Heart right ventricle (tissue), 16 donors: ENCODE measurements at regions not wholly inside any gene's neighbourhood (a gene's known extent, or its start where the extent isn't known, plus 50 kb on each side); places are given as distances from the start of the nearest gene placed in this dataset.
"Not testable (repeated sequence)": the region's sequence is repeated elsewhere in the genome, so short reads cannot be mapped to it uniquely, and the experiment has no call there.

Source experiments
- ATAC-seq, 8 donors: fragments of 200-7000 bp; cut with Tn5 transposase; one replicate each; pipeline ENCODE4 v1.9.1; 2020; ENCODE audit warnings: mild to moderate bottlenecking in 8 of 8, moderate library complexity in 8 of 8, moderate number of reproducible peaks in 1 of 8
- DNase-seq, 2 donors: peaks; one replicate each; pipeline ENCODE4 v3.0.0-alpha.2; 2020
- H3K27ac ChIP-seq, 10 donors: fragments of 200-600 bp; sonication (generic) in 2 of 10; one replicate each; pipeline versions ENCODE4 v1.5.0 to v1.8.0; 2020 to 2022; ENCODE audit warnings: mild to moderate bottlenecking in 3 of 10
- H3K27me3 ChIP-seq, 7 donors: fragments of 200-600 bp; one replicate each; pipeline ENCODE4 v1.8.0; 2021 to 2022; ENCODE audit warnings: mild to moderate bottlenecking in 2 of 7
- H3K36me3 ChIP-seq, 9 donors: fragments of 200-600 bp; sonication (generic) in 1 of 9; one replicate each; pipeline versions ENCODE4 v1.5.0 to v1.8.0; 2020 to 2022; ENCODE audit warnings: mild to moderate bottlenecking in 2 of 9
- H3K4me1 ChIP-seq, 9 donors: fragments of 200-600 bp; sonication (generic) in 1 of 9; one replicate each; pipeline versions ENCODE4 v1.5.0 to v1.8.0; 2020 to 2022; ENCODE audit warnings: mild to moderate bottlenecking in 4 of 9
- H3K4me3 ChIP-seq, 10 donors: fragments of 200-600 bp; sonication (generic) in 2 of 10; one replicate each; pipeline versions ENCODE4 v1.5.0 to v1.8.0; 2020 to 2022; ENCODE audit warnings: mild to moderate bottlenecking in 7 of 10, moderate library complexity in 2 of 10
- H3K9me3 ChIP-seq, 11 donors: fragments of 200-600 bp in 10 of 11; sonication (generic) in 2 of 11; one replicate each; pipeline versions ENCODE4 v1.5.0 to v1.8.0; 2013 to 2022; ENCODE audit warnings: mild to moderate bottlenecking in 2 of 11, control low read depth in 1 of 11, moderate library complexity in 1 of 11
- WGBS, 2 donors: extraction: QIAGEN DNeasy Blood & Tissue Kit; methylation state at CpG; one replicate each; pipeline ENCODE4 v1.1.7; 2013; ENCODE audit warnings: inconsistent platforms in 1 of 2; 5-methylcytosine and 5-hydroxymethylcytosine counted together
- intact Hi-C, 10 donors: fragments of 100-400 bp; cut with DNase I; formaldehyde crosslinking; loops; one replicate each; pipeline versions ENCODE4 v1.11.1 to v1.14.2; 2022
- TF ChIP-seq, protein P1 (sequence below), 9 donors: fragments of 200-600 bp; sonication (generic) in 2 of 9; IDR thresholded peaks; one replicate each; pipeline versions ENCODE4 v1.5.0 to v1.8.0; 2021 to 2022; ENCODE audit warnings: antibody characterized with exemption in 9 of 9, mild to moderate bottlenecking in 5 of 9, moderate library complexity in 1 of 9
- donor health status: Arrhythmogenic right ventricular cardiomyopathy.
- donor health status: ischemic (EF 13 %, LVEDD 7.1; RV severe dilation, severe dysfunction).
- donor health status: healthy with polysubstance abuse.
- donor health status: DM: no; HTN: yes; CAD: no.
- donor health status: DM: no; HTN: no; CAD: no.
- donor health status: ischemic (EF 25% LVEDD 6.9; RV normal size, moderate dysfunction).
- donor health status: ischemic (EF 25% LVEDD 5.7; RV mildly dilated, moderate dysfunction).
- donor health status: healthy.
- donor health status: DM: yes; HTN: yes; CAD: no.
- donor health status: Ischemic cardiomyopathy.
- donor health status: ischemic (EF 35%, LVEDD 5.7; RV mildly dilated, moderate dysfunction).
- donor health status: nonischemic (EF 11% LVEDD 7.7; RV severe dilation, severe dysfunction).
- donor health status: DM: yes; HTN: yes; CAD: no.
- donor health status: PGD.
- donor health status: ischemic (EF 29% LVEDD 5.4; RV normal size, mild dysfunction).
- donor health status: nonischemic (EF 23%, LVEDD 6.1; RV moderate dilation, normal function).

DNA sequence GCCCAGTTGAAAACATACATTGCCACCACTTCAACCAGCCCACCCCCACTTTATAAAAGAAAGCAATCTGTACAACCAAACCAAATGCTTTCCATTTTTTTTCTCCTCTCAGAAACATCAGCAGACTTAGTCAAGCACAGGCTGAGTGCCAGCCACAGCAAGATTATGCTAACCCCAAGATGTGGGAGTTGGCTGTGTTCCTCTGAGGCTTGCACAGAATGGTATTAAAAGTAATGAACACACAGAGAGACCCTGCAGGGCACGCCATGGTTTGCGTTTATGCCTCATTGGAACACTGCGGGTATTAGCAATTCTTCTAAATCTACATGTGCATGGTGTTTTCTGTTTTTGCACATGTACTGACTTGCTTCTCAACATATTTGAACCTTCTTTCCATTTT lies 419.9 kb upstream of the GRAMD2B start:
- no peaks in the 10 kb centered on the region for H3K27me3 ChIP-seq
- TF ChIP-seq, protein P1, sequence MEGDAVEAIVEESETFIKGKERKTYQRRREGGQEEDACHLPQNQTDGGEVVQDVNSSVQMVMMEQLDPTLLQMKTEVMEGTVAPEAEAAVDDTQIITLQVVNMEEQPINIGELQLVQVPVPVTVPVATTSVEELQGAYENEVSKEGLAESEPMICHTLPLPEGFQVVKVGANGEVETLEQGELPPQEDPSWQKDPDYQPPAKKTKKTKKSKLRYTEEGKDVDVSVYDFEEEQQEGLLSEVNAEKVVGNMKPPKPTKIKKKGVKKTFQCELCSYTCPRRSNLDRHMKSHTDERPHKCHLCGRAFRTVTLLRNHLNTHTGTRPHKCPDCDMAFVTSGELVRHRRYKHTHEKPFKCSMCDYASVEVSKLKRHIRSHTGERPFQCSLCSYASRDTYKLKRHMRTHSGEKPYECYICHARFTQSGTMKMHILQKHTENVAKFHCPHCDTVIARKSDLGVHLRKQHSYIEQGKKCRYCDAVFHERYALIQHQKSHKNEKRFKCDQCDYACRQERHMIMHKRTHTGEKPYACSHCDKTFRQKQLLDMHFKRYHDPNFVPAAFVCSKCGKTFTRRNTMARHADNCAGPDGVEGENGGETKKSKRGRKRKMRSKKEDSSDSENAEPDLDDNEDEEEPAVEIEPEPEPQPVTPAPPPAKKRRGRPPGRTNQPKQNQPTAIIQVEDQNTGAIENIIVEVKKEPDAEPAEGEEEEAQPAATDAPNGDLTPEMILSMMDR (IDR thresholded peaks at IDR 0.05) = no peak
- peak overlapping the region in 7 of 10 donors; percentile 20 to 81 (median 59) for H3K27ac ChIP-seq
- peaks cover 5 to 47% (median 31%) of the 10 kb centered on the region in 9 donors for H3K4me1 ChIP-seq
- H3K9me3 ChIP-seq = no peaks in the 10 kb centered on the region
- no peaks in the 10 kb centered on the region for H3K36me3 ChIP-seq
- no peak overlapping the region for H3K4me3 ChIP-seq
- 52 to 61% methylated on average over 3 of the region's 3 CpGs for WGBS, 2 donors
- intact Hi-C loops = loop anchor here in 1 of 10 donors (5.0 kb wide), 1 partner anchor 44 kb away; no protein-coding TSS in a partner anchor
- peak; percentile 35 to 76 (median 58) for ATAC-seq
- DNase-seq = peak; percentile 20 to 23

DNA sequence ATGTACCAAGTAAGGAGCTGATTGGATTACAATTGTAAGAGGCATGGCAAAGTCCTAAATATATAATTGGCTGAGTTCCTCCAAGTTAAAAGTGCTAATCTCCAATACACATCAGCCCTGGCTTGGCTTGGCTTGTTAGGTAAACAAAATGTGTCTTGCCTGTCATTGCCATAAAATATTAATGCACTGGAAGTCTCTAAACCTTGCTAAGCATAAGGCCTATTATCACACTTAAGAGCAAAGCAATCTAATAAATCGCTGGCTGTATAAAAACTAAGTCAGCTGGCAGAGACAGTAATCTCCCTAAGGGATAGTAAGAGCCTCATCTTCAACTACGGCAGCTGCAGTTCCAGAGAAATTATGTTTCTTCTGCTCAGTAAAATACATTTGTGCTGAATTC lies 418.6 kb upstream of the GRAMD2B start:
- Histone ChIP-seq H3K27me3 (no peaks in the 10 kb centered on the region), H3K36me3 (no peaks in the 10 kb centered on the region), H3K4me1 (peaks cover 5 to 47% (median 31%) of the 10 kb centered on the region in 9 donors), H3K9me3 (no peaks in the 10 kb centered on the region), H3K4me3 (no peak overlapping the region), H3K27ac (no peak overlapping the region)
- no peak for DNase-seq
- no peak for ATAC-seq
- TF ChIP-seq, protein P1 (IDR thresholded peaks at IDR 0.05) = no peak
- WGBS, 2 donors = 57 to 58% methylated on average over 2 of the region's 2 CpGs
- intact Hi-C loops = loop anchor here in 1 of 10 donors (5.0 kb wide), 1 partner anchor 43 kb away; no protein-coding TSS in a partner anchor

DNA sequence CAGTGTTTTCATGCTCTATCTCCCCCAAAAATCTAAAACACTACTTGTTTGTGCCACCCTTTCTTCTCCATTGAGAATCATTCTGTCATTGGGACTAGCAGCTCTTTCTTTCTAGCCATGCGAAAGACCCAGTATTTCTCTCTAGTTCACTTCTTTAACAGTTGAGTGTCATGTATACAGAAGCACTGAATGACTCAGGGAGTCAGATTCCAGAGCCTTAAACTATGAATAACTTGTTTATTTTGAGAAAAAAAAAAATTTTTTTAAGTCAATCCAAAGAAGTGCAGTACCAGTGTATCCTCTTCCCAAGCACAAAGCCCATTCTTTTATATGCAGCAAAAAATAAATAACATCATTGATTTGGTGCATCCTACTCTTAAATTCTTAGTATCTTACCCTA lies 415.4 kb upstream of the GRAMD2B start:
- peaks cover 5 to 25% (median 18%) of the 10 kb centered on the region in 9 donors for H3K4me1 ChIP-seq
- H3K27ac ChIP-seq = no peak overlapping the region
- WGBS, 2 donors = 96 to 98% methylated on average over 1 of the region's 1 CpG
- no peaks in the 10 kb centered on the region for H3K36me3 ChIP-seq
- DNase-seq (no peak), ATAC-seq (no peak)
- H3K4me3 ChIP-seq = no peak overlapping the region
- intact Hi-C loops = no loop called here
- TF ChIP-seq, protein P1 (IDR thresholded peaks at IDR 0.05) = no peak
- no peaks in the 10 kb centered on the region for H3K9me3 ChIP-seq
- no peaks in the 10 kb centered on the region for H3K27me3 ChIP-seq

DNA sequence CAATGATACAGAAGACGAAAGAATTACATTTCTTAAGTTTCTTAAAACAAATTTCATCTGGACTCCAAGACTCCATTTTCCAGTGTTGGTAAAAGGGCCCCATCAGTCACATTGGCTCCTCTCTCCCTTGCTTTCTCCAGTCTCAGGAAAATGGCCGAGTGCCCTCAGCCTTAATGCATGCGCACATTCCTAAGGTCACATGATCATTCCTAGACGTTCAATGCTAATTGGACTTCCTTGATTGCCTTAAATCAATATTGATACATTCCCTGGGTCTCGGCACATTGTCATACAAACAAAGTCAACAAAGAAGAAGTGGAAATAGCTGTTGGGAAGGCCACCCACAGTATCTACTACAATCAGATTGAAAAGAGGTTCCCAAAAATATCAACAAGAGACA lies 413.6 kb upstream of the GRAMD2B start:
- TF ChIP-seq, protein P1 (IDR thresholded peaks at IDR 0.05) = no peak
- no peaks in the 10 kb centered on the region for H3K27me3 ChIP-seq
- no peak for DNase-seq
- no peaks in the 10 kb centered on the region for H3K9me3 ChIP-seq
- no peak for ATAC-seq
- intact Hi-C loops = no loop called here
- H3K27ac ChIP-seq = no peak overlapping the region
- H3K4me1 ChIP-seq = peaks cover 0 to 10% (median 4%) of the 10 kb centered on the region in 9 donors
- 68 to 75% methylated on average over 5 of the region's 5 CpGs for WGBS, 2 donors
- H3K36me3 ChIP-seq = no peaks in the 10 kb centered on the region
- no peak overlapping the region for H3K4me3 ChIP-seq

DNA sequence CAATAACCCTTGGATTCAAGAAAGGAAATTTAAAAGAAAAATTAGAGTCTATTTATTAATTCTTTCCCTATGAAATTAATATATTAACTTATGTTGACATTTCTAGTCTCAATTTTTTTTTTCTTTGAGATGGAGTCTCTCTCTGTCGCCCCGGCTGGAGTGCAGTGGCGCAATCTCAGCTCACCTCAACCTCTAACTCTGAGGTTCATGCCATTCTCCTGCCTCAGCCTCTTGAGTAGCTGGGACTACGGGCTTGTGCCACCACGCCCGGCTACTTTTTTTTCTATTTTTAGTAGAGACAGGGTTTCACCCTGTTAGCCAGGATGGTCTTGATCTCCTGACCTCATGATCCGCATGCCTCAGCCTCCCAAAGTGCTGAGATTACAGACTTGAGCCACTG lies 411.7 kb upstream of the GRAMD2B start:
- intact Hi-C loops, H3K4me3 ChIP-seq, H3K27ac ChIP-seq, ATAC-seq, DNase-seq, H3K9me3 ChIP-seq, H3K27me3 ChIP-seq, H3K36me3 ChIP-seq: not testable (repeated sequence)
- H3K4me1 ChIP-seq = peaks cover 0 to 22% (median 10%) of the 10 kb centered on the region in 9 donors
- WGBS, 2 donors = 91 to 92% methylated on average over 7 of the region's 7 CpGs
